H7 (cell line): ENCODE measurements at regions not wholly inside any gene's neighbourhood (a gene's known extent, or its start where the extent isn't known, plus 50 kb on each side); places are given as distances from the start of the nearest gene placed in this dataset.
"Not testable (repeated sequence)": the region's sequence is repeated elsewhere in the genome, so short reads cannot be mapped to it uniquely, and the experiment has no call there.

Experiments used
- DNase-seq: peaks from one replicate; pipeline ENCODE4 v3.0.0; 2012
- H3K27me3 ChIP-seq: 2 replicates; pipeline ENCODE4 v1.6.0; 2011; ENCODE audit warnings: mild to moderate bottlenecking, low read length; ENCODE audit not compliant: control insufficient read depth, insufficient read depth
- H3K36me3 ChIP-seq: replicated peaks from 2 replicates; pipeline ENCODE4 v1.5.1; 2011; ENCODE audit warnings: low read length; ENCODE audit not compliant: control insufficient read depth, insufficient read depth
- H3K4me3 ChIP-seq: 2 replicates; pipeline ENCODE4 v1.5.1; 2011; ENCODE audit warnings: low read depth, mild to moderate bottlenecking, control low read depth, low read length, moderate library complexity; ENCODE audit not compliant: insufficient read depth

GRCh38 chrX:87878926-87879325, 361.3 kb downstream of the KLHL4 start:
- Histone ChIP-seq H3K27me3 (no peaks in the 10 kb centered on the region), H3K36me3 (no peaks in the 10 kb centered on the region), H3K4me3 (no peak overlapping the region)
- DNase-seq = no peak

GRCh38 chrX:87890437-87890836, 372.8 kb downstream of the KLHL4 start:
- no peaks in the 10 kb centered on the region for H3K36me3 ChIP-seq
- no peak for DNase-seq
- H3K27me3 ChIP-seq = no peaks in the 10 kb centered on the region
- H3K4me3 ChIP-seq = no peak overlapping the region

GRCh38 chrX:87895421-87895820, 377.8 kb downstream of the KLHL4 start:
- no peak for DNase-seq
- no peaks in the 10 kb centered on the region for H3K27me3 ChIP-seq

GRCh38 chrX:87896057-87896456, 378.5 kb downstream of the KLHL4 start:
- Histone ChIP-seq H3K4me3 (no peak overlapping the region), H3K36me3 (no peaks in the 10 kb centered on the region), H3K27me3 (no peaks in the 10 kb centered on the region)
- no peak for DNase-seq

More at GRCh38 chrX:87895421-87895820, 377.8 kb downstream of the KLHL4 start:
- Histone ChIP-seq H3K36me3 (no peaks in the 10 kb centered on the region), H3K4me3 (no peak overlapping the region)

GRCh38 chrX:87900320-87900908, 382.8 kb downstream of the KLHL4 start:
- no peaks in the 10 kb centered on the region for H3K36me3 ChIP-seq
- no peaks in the 10 kb centered on the region for H3K27me3 ChIP-seq
- no peak overlapping the region for H3K4me3 ChIP-seq
- DNase-seq = no peak

- Histone ChIP-seq H3K36me3 (no peaks in the 10 kb centered on the region), H3K4me3 (no peak overlapping the region), H3K27me3 (no peaks in the 10 kb centered on the region)
- no peak for DNase-seq
These were observed 383.5 kb downstream of the KLHL4 start for GRCh38 chrX:87901060-87901459.

- Histone ChIP-seq H3K36me3 (no peaks in the 10 kb centered on the region), H3K4me3 (no peak overlapping the region), H3K27me3 (no peaks in the 10 kb centered on the region)
- DNase-seq = no peak
These were observed 397.1 kb downstream of the KLHL4 start for GRCh38 chrX:87914726-87915125.

GRCh38 chrX:87924619-87925018, 407.0 kb downstream of the KLHL4 start:
- H3K36me3 ChIP-seq = no peaks in the 10 kb centered on the region
- no peak for DNase-seq
- no peaks in the 10 kb centered on the region for H3K27me3 ChIP-seq
- H3K4me3 ChIP-seq = no peak overlapping the region

- Histone ChIP-seq H3K36me3 (no peaks in the 10 kb centered on the region), H3K27me3 (no peaks in the 10 kb centered on the region), H3K4me3 (no peak overlapping the region)
- DNase-seq = no peak
These were observed 424.2 kb downstream of the KLHL4 start for GRCh38 chrX:87941841-87942240.

- no peak for DNase-seq
- Histone ChIP-seq H3K36me3 (no peaks in the 10 kb centered on the region), H3K27me3 (no peaks in the 10 kb centered on the region), H3K4me3 (no peak overlapping the region)
These were observed 443.9 kb downstream of the KLHL4 start for GRCh38 chrX:87961471-87961870.

GRCh38 chrX:87968118-87968517, 450.5 kb downstream of the KLHL4 start:
- H3K36me3 ChIP-seq = no peaks in the 10 kb centered on the region
- DNase-seq = no peak

GRCh38 chrX:87972121-87972520, 454.5 kb downstream of the KLHL4 start:
- DNase-seq, H3K4me3 ChIP-seq, H3K27me3 ChIP-seq, H3K36me3 ChIP-seq: not testable (repeated sequence)

More at GRCh38 chrX:87968118-87968517, 450.5 kb downstream of the KLHL4 start:
- Histone ChIP-seq H3K4me3 (no peak overlapping the region), H3K27me3 (no peaks in the 10 kb centered on the region)

- no peak for DNase-seq
- no peaks in the 10 kb centered on the region for H3K36me3 ChIP-seq
- H3K27me3 ChIP-seq = no peaks in the 10 kb centered on the region
- H3K4me3 ChIP-seq = no peak overlapping the region
These were observed 457.8 kb downstream of the KLHL4 start for GRCh38 chrX:87975365-87975764.

GRCh38 chrX:88007873-88008272, 490.3 kb downstream of the KLHL4 start:
- H3K27me3 ChIP-seq, DNase-seq, H3K36me3 ChIP-seq, H3K4me3 ChIP-seq: not testable (repeated sequence)

GRCh38 chrX:88024022-88024421, 506.4 kb downstream of the KLHL4 start:
- Histone ChIP-seq H3K27me3 (no peaks in the 10 kb centered on the region), H3K36me3 (no peaks in the 10 kb centered on the region), H3K4me3 (no peak overlapping the region)
- no peak for DNase-seq
